Testis (tissue), 2 donors: ENCODE measurements at regions not wholly inside any gene's neighbourhood (a gene's known extent, or its start where the extent isn't known, plus 50 kb on each side); places are given as distances from the start of the nearest gene placed in this dataset.

ENCODE experiments used
- DNase-seq: peaks from one replicate; pipeline ENCODE4 v3.0.0-alpha.2; 2019
- H3K27ac ChIP-seq, 2 donors: fragments of 200-600 bp; sonication (generic); one replicate each; pipeline ENCODE4 v1.5.1; 2019
- H3K27me3 ChIP-seq: fragments of 200-600 bp; sonication (generic); one replicate; pipeline ENCODE4 v1.5.1; 2019
- H3K36me3 ChIP-seq: fragments of 200-600 bp; sonication (generic); one replicate; pipeline ENCODE4 v1.5.1; 2017; ENCODE audit warnings: low read depth; ENCODE audit errors: missing control alignments
- H3K4me1 ChIP-seq: fragments of 200-600 bp; sonication (generic); one replicate; pipeline ENCODE4 v1.5.1; 2019
- H3K4me3 ChIP-seq, 2 donors: fragments of 200-600 bp; sonication (generic); one replicate each; pipeline ENCODE4 v1.5.1; 2017 to 2019
- H3K9me3 ChIP-seq: fragments of 200-600 bp; sonication (generic); one replicate; pipeline ENCODE4 v1.5.1; 2017
- POLR2A ChIP-seq: fragments of 450-650 bp; IDR thresholded peaks from one replicate; pipeline ENCODE4 v1.6.1; 2017; ENCODE audit warnings: antibody characterized with exemption, mild to moderate bottlenecking, moderate library complexity
- WGBS, 2 donors: methylation state at CpG; one replicate each; pipeline ENCODE4 v1.1.5; 2018; 5-methylcytosine and 5-hydroxymethylcytosine counted together
- intact Hi-C: fragments of 100-400 bp; cut with DNase I; formaldehyde crosslinking; loops from one replicate; pipeline ENCODE4 v1.15.1; 2023; ENCODE audit warnings: low total_unique reads
- TF ChIP-seq, protein P1 (sequence below), 3 experiments: fragments of 450-650 bp in 2 of 3; fragments of 200-600 bp in 1 of 3; sonication (generic) in 1 of 3; IDR thresholded peaks; one replicate each; pipeline ENCODE4 v1.5.1; 2016 to 2019; ENCODE audit warnings: antibody characterized with exemption in 3 of 3, mild to moderate bottlenecking in 2 of 3, moderate library complexity in 1 of 3

DNA sequence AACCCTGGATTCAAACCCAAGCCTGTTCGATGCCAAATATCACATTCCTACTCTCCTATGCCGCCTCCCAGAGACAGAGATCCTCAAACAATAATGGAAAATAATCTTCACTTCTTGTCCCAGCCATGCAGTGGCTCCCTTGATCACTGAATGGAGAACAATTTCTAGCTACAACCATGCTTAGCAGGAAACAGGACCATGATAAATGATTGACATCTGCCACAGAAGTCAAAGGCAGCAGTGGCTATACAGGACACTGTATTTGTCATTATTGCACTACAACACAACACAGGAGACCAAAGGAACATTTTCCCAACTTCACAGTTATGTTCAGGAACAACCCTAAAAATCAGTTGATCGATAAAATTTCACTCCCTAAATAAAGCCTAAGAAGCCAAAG is 243.3 kb upstream of the SLC7A11 start:
- WGBS, 2 donors: 89 to 99% methylated on average over 3 of the region's 3 CpGs
- TF ChIP-seq, protein P1, sequence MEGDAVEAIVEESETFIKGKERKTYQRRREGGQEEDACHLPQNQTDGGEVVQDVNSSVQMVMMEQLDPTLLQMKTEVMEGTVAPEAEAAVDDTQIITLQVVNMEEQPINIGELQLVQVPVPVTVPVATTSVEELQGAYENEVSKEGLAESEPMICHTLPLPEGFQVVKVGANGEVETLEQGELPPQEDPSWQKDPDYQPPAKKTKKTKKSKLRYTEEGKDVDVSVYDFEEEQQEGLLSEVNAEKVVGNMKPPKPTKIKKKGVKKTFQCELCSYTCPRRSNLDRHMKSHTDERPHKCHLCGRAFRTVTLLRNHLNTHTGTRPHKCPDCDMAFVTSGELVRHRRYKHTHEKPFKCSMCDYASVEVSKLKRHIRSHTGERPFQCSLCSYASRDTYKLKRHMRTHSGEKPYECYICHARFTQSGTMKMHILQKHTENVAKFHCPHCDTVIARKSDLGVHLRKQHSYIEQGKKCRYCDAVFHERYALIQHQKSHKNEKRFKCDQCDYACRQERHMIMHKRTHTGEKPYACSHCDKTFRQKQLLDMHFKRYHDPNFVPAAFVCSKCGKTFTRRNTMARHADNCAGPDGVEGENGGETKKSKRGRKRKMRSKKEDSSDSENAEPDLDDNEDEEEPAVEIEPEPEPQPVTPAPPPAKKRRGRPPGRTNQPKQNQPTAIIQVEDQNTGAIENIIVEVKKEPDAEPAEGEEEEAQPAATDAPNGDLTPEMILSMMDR (IDR thresholded peaks at IDR 0.05): no peak
- TF ChIP-seq POLR2A: no peak
- H3K27me3 ChIP-seq: no peaks in the 10 kb centered on the region

DNA sequence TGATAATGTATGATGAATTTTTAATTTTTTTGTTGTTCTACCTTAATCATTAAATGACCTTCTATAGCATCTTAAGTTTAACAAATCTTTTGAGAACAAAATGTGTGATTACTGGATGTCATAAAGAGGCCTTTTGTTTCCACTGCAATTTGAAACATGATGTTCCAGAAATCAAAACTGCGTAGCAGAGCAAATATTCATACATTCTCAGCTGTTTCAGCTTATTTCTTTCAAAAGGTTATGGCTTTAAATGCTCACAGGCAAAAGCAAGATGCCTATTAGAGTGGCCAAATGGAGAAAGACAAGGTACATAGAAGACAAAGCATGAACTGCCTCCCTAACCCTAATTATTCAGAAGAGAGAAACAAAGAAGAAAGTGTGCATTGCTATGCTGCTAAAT is 233.0 kb upstream of the SLC7A11 start:
- 43 to 48% methylated on average over 1 of the region's 1 CpG for WGBS, 2 donors
- TF ChIP-seq, protein P1 (IDR thresholded peaks at IDR 0.05): no peak
- TF ChIP-seq POLR2A: no peak
- peak overlapping the region in 1 of 2 donors; percentile 54 for H3K27ac ChIP-seq
- DNase-seq: no peak
- H3K4me1 ChIP-seq: peaks cover 7% of the 10 kb centered on the region
- no peaks in the 10 kb centered on the region for H3K9me3 ChIP-seq
- no peaks in the 10 kb centered on the region for H3K36me3 ChIP-seq
- intact Hi-C loops: no loop called here
- no peak overlapping the region for H3K4me3 ChIP-seq
- H3K27me3 ChIP-seq: no peaks in the 10 kb centered on the region

More for the DNA sequence above, 243.3 kb upstream of the SLC7A11 start:
- intact Hi-C loops: no loop called here
- no peaks in the 10 kb centered on the region for H3K9me3 ChIP-seq
- no peak overlapping the region for H3K4me3 ChIP-seq
- H3K27ac ChIP-seq: no peak overlapping the region
- H3K4me1 ChIP-seq: no peaks in the 10 kb centered on the region
- no peaks in the 10 kb centered on the region for H3K36me3 ChIP-seq
- no peak for DNase-seq

DNA sequence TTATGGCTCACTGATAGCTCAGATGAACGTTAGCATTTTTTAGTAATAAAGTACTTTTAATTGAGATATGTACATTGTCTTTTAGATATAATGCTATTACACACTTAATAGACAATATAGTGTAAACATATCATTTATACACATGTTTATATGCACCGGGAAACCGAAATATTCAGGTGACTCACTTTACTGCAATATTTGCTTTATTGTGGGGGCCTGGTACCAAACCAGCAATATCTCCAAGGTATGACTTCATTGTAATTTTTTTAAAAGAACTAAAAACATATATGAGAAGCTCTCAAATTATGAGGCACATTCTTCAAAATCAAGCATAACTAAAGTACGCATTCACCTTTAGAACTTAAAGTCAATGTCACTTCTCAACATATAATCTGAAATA is 231.2 kb upstream of the SLC7A11 start:
- intact Hi-C loops: no loop called here

DNA sequence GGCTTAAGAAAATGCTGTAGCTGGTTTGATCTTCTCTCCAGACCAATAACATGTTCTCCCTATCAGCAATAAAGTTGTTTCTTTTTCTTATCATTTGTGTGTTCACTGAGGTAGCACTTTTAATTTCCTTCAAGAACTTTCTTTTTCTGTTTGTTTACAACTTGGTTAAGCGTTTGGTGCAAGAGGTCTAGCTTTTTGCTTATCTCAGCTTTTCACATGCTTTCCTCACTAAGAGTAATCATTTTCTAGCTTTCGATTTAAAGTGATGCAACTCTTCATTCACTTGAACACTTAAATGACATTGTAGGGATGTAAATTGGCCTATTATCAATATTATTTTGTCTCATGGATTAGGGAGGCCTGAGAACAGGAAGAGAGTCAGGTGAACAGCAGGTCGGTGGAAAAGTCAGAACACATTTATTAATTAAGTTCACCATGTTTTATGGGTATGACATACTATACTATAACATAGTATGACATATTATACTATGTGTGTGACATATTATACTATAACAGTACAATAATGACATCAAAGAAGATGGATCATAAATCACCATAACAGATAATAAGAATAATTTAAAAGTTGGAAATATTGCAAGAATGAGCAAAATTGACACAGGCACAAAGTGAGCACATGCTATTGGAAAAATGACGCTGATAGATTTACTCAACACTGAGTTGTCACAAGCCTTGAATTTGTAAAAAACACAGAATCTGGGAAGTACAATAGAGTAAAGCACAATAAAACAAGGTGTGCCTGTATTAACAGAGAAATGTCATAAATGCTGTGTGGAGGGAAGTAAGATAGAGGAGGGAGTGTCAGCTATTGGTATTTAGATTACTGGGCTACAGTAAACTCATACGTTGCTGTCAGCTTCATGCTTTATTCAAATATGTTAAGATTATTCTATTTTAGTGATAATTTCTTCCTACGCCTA is 218.6 kb upstream of the SLC7A11 start:
- no peaks in the 10 kb centered on the region for H3K4me1 ChIP-seq
- H3K9me3 ChIP-seq: no peaks in the 10 kb centered on the region
- intact Hi-C loops: no loop called here
- H3K36me3 ChIP-seq: no peaks in the 10 kb centered on the region
- WGBS, 2 donors: 75 to 86% methylated on average over 6 of the region's 6 CpGs
- TF ChIP-seq, protein P1 (IDR thresholded peaks at IDR 0.05): no peak
- no peak for TF ChIP-seq POLR2A
- H3K4me3 ChIP-seq: no peak overlapping the region
- no peak for DNase-seq
- no peak overlapping the region for H3K27ac ChIP-seq
- H3K27me3 ChIP-seq: no peaks in the 10 kb centered on the region

More for the DNA sequence above, 231.2 kb upstream of the SLC7A11 start:
- H3K27me3 ChIP-seq: no peaks in the 10 kb centered on the region
- DNase-seq: no peak
- H3K36me3 ChIP-seq: no peaks in the 10 kb centered on the region
- no peak overlapping the region for H3K27ac ChIP-seq
- H3K9me3 ChIP-seq: no peaks in the 10 kb centered on the region
- H3K4me1 ChIP-seq: peaks cover 7% of the 10 kb centered on the region
- H3K4me3 ChIP-seq: no peak overlapping the region
- 96% methylated on average over 4 of the region's 4 CpGs for WGBS, 2 donors
- TF ChIP-seq, protein P1 (IDR thresholded peaks at IDR 0.05): no peak
- TF ChIP-seq POLR2A: no peak
